Activated B cell treated with CpG ODN at 0.5 μM for 24 hours (primary cell): ENCODE measurements at regions not wholly inside any gene's neighbourhood (a gene's known extent, or its start where the extent isn't known, plus 50 kb on each side); places are given as distances from the start of the nearest gene placed in this dataset.

Source experiments
- ATAC-seq: fragments of 200-7000 bp; cut with Tn5 transposase; one replicate; pipeline ENCODE4 v1.10.0; 2021; ENCODE audit warnings: low read depth, mild to moderate bottlenecking, moderate library complexity
- CTCF ChIA-PET: fragments of 350-600 bp; sonication (Branson Sonifier 250); formaldehyde crosslinking; loops from one replicate; lab custom pipeline; 2021; ENCODE audit warnings: antibody characterized with exemption; lab: Charles Lee
- POLR2A ChIA-PET: fragments of 350-600 bp; sonication (Branson Sonifier 250); formaldehyde crosslinking; loops from one replicate; lab custom pipeline; 2021; ENCODE audit warnings: antibody characterized with exemption; lab: Charles Lee
- DNase-seq: peaks from one replicate; pipeline ENCODE4 v3.0.0; 2022
- H3K27ac Mint-ChIP-seq: one replicate; pipeline ENCODE4 v1.8.0; 2020; ENCODE audit warnings: mixed read lengths
- H3K27me3 Mint-ChIP-seq: one replicate; pipeline ENCODE4 v1.8.0; 2021; ENCODE audit warnings: mixed read lengths
- H3K36me3 Mint-ChIP-seq: one replicate; pipeline ENCODE4 v1.8.0; 2021; ENCODE audit warnings: low read depth, mixed read lengths
- H3K4me1 Mint-ChIP-seq: one replicate; pipeline ENCODE4 v1.8.0; 2021; ENCODE audit warnings: mixed read lengths
- H3K4me3 Mint-ChIP-seq: one replicate; pipeline ENCODE4 v1.8.0; 2020; ENCODE audit warnings: mild to moderate bottlenecking, mixed read lengths
- H3K9me3 Mint-ChIP-seq: one replicate; pipeline ENCODE4 v1.8.0; 2020; ENCODE audit warnings: mixed read lengths
- CTCF ChIP-seq: fragments of 200-600 bp; IDR thresholded peaks from one replicate; pipeline ENCODE4 v1.8.0; 2022; ENCODE audit warnings: antibody characterized with exemption, mild to moderate bottlenecking
- intact Hi-C: fragments of 100-400 bp; cut with micrococcal nuclease; formaldehyde crosslinking; loops from one replicate; pipeline ENCODE4 v1.15.1; 2024

- H3K9me3 Mint-ChIP-seq, result peaks cover 4% of the 10 kb centered on the region
- TF ChIP-seq CTCF, result no peak
- no peak overlapping the region for H3K27ac Mint-ChIP-seq
- no peak for DNase-seq
- POLR2A ChIA-PET, result no interaction called here
- intact Hi-C loops, result no loop called here
- peaks cover 22% of the 10 kb centered on the region for H3K27me3 Mint-ChIP-seq
- H3K4me3 Mint-ChIP-seq, result no peak overlapping the region
- no peaks in the 10 kb centered on the region for H3K36me3 Mint-ChIP-seq
- no peaks in the 10 kb centered on the region for H3K4me1 Mint-ChIP-seq
- ATAC-seq, result no peak
- CTCF ChIA-PET, result no interaction called here
Measured at GRCh38 chr11:69411257-69411924, 70.1 kb upstream of the LINC01488 start.

GRCh38 chr11:69413015-69413801 lies 68.3 kb upstream of the LINC01488 start:
- POLR2A ChIA-PET, result no interaction called here
- Mint-ChIP-seq H3K27ac (no peak overlapping the region), H3K4me1 (no peaks in the 10 kb centered on the region), H3K27me3 (peaks cover 23% of the 10 kb centered on the region), H3K9me3 (peaks cover 4% of the 10 kb centered on the region), H3K36me3 (no peaks in the 10 kb centered on the region), H3K4me3 (no peak overlapping the region)
- no peak for TF ChIP-seq CTCF
- intact Hi-C loops, result no loop called here
- ATAC-seq, result no peak
- CTCF ChIA-PET, result no interaction called here
- no peak for DNase-seq

- Mint-ChIP-seq H3K27ac (no peak overlapping the region), H3K27me3 (peaks cover 19% of the 10 kb centered on the region), H3K36me3 (no peaks in the 10 kb centered on the region), H3K4me1 (no peaks in the 10 kb centered on the region), H3K9me3 (peaks cover 4% of the 10 kb centered on the region), H3K4me3 (no peak overlapping the region)
- ChIA-PET CTCF (no interaction called here), POLR2A (no interaction called here)
- ATAC-seq (no peak), DNase-seq (no peak)
- TF ChIP-seq CTCF, result no peak
- intact Hi-C loops, result no loop called here
Measured at GRCh38 chr11:69413993-69414392, 67.5 kb upstream of the LINC01488 start.

GRCh38 chr11:69414773-69415187 lies 66.7 kb upstream of the LINC01488 start:
- intact Hi-C loops, result no loop called here

More at GRCh38 chr11:69414773-69415187, 66.7 kb upstream of the LINC01488 start:
- Mint-ChIP-seq H3K27ac (no peak overlapping the region), H3K27me3 (peaks cover 16% of the 10 kb centered on the region), H3K4me3 (no peak overlapping the region), H3K4me1 (no peaks in the 10 kb centered on the region), H3K36me3 (no peaks in the 10 kb centered on the region), H3K9me3 (peaks cover 4% of the 10 kb centered on the region)
- ChIA-PET POLR2A (interaction anchor here (0.7 kb wide), 1 partner anchor 513 kb away, joined by 6 read pairs; no protein-coding TSS in a partner anchor), CTCF (no interaction called here)
- ATAC-seq (no peak), DNase-seq (no peak)
- no peak for TF ChIP-seq CTCF
